ENCODE measurements at regions not wholly inside any gene's neighbourhood (a gene's known extent, or its start where the extent isn't known, plus 50 kb on each side); places are given as distances from the start of the nearest gene placed in this dataset.

GRCh38 chr20:33910529-33911327, 83.0 kb upstream of the RALY start:
- Histone ChIP-seq H3K4me3 (no peak overlapping the region), H3K9me3 (no peaks in the 10 kb centered on the region), H3K27ac (no peak overlapping the region), H3K27me3 (ENCODE audit: insufficient read depth in 3 of 3, low read length in 2 of 3) (no peaks in the 10 kb centered on the region), H3K4me1 (peaks cover 4% of the 10 kb centered on the region), H3K36me3 (ENCODE audit: insufficient read depth in 1 of 2, low read depth in 1 of 2) (no peaks in the 10 kb centered on the region)
- intact Hi-C loops (cut with DNase I) = no loop called here
- TF ChIP-seq CTCF (IDR thresholded peaks at IDR 0.05) = no peak
- no peak for ATAC-seq
- 88 to 95% (median 93%) methylated on average over 6 of the region's 6 CpGs for WGBS, 3 donors
- no peak for DNase-seq

GRCh38 chr20:33914919-33915318, 78.8 kb upstream of the RALY start:
- no peak for TF ChIP-seq CTCF (IDR thresholded peaks at IDR 0.05)
- ATAC-seq (no peak), DNase-seq (no peak)
- Histone ChIP-seq H3K9me3 (no peaks in the 10 kb centered on the region), H3K27ac (no peak overlapping the region), H3K27me3 (ENCODE audit: insufficient read depth in 3 of 3, low read length in 2 of 3) (no peaks in the 10 kb centered on the region), H3K4me1 (peaks cover under 1% of the 10 kb centered on the region), H3K4me3 (no peak overlapping the region), H3K36me3 (ENCODE audit: insufficient read depth in 1 of 2, low read depth in 1 of 2) (no peaks in the 10 kb centered on the region)
- WGBS, 3 donors = 52 to 54% (median 53%) methylated on average over 4 of the region's 4 CpGs
- intact Hi-C loops (cut with DNase I) = no loop called here

DNA sequence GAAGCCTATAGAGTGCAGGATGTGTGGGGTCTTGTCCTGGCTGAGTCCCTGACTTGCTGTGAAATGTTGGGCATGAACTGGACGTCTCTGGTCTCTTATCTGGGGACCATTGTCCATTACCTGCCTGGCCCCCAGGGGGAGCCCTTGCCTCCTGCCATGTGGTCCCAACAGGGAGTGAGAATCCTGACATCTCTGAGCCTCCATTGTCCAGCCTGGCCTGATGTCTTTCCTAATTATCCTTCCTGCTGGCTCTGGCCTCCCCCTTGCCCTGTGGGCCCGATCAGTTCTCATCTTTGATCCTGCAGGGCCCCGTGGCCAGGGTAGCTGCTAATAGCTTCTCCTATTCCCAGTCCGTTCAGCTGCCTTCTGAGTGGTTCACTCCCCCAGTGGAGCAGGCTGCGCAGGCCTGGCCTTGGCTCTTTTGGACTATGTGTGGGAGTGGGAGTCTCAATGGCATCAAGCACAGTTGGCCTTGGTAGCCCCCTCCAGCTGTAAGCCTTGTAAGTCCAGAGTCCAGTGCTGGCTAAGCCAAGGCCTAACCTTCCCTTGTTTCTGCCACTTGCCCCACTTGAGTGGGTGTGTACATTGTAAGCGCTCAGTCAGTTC, 77.9 kb upstream of the RALY start:
- Histone ChIP-seq H3K27ac (no peak overlapping the region), H3K27me3 (ENCODE audit: insufficient read depth in 3 of 3, low read length in 2 of 3) (no peaks in the 10 kb centered on the region), H3K9me3 (no peaks in the 10 kb centered on the region), H3K4me3 (no peak overlapping the region), H3K4me1 (no peaks in the 10 kb centered on the region), H3K36me3 (ENCODE audit: insufficient read depth in 1 of 2, low read depth in 1 of 2) (no peaks in the 10 kb centered on the region)
- TF ChIP-seq CTCF (IDR thresholded peaks at IDR 0.05) = peak; percentile 65
- ATAC-seq = peak; percentile 80 to 90 (median 81)
- WGBS, 3 donors = 77 to 83% (median 77%) methylated on average over 6 of the region's 6 CpGs
- DNase-seq = peak; percentile 50 to 77
- intact Hi-C loops (cut with DNase I) = no loop called here

GRCh38 chr20:33916768-33917167, 76.9 kb upstream of the RALY start:
- H3K4me3 ChIP-seq = no peak overlapping the region
- DNase-seq (no peak), ATAC-seq (no peak)
- 76 to 89% (median 87%) methylated on average over 2 of the region's 2 CpGs for WGBS, 3 donors
- H3K9me3 ChIP-seq = no peaks in the 10 kb centered on the region
- intact Hi-C loops (cut with DNase I) = loop anchor here in 1 of 2 donors (1.0 kb wide), 1 partner anchor 153 kb away; no protein-coding TSS in a partner anchor
- TF ChIP-seq CTCF (IDR thresholded peaks at IDR 0.05) = no peak
- no peaks in the 10 kb centered on the region for H3K4me1 ChIP-seq
- H3K36me3 ChIP-seq (ENCODE audit: insufficient read depth in 1 of 2, low read depth in 1 of 2) = no peaks in the 10 kb centered on the region
- H3K27me3 ChIP-seq (ENCODE audit: insufficient read depth in 3 of 3, low read length in 2 of 3) = no peaks in the 10 kb centered on the region
- H3K27ac ChIP-seq = no peak overlapping the region

All from psoas muscle (tissue), 7 donors.